ENCODE measurements at regions not wholly inside any gene's neighbourhood (a gene's known extent, or its start where the extent isn't known, plus 50 kb on each side); places are given as distances from the start of the nearest gene placed in this dataset.

GRCh38 chr14:96736439-96736838 is 60.7 kb upstream of the VRK1 start:
- H3K9me3 Mint-ChIP-seq (ENCODE audit: insufficient read depth), result no peaks in the 10 kb centered on the region
- H4K20me1 ChIP-seq (ENCODE audit: control insufficient read depth, insufficient read depth, low read length, poor library complexity, severe bottlenecking), result no peaks in the 10 kb centered on the region
- no peak overlapping the region for H3K4me3 ChIP-seq (ENCODE audit: control extremely low read depth in 1 of 5, extremely low read depth in 1 of 5, insufficient read depth in 1 of 5, low read depth in 2 of 5, low read length in 4 of 5)
- no peak overlapping the region for H3K27ac ChIP-seq (ENCODE audit: low read length in 2 of 2)
- intact Hi-C loops (cut with micrococcal nuclease), result no loop called here
- no peak overlapping the region for H3K27ac Mint-ChIP-seq
- no peak for TF ChIP-seq EZH2 (IDR thresholded peaks at IDR 0.05; ENCODE audit: borderline replicate concordance, insufficient read depth, low read depth, low read length, poor library complexity, severe bottlenecking)
- TF ChIP-seq, protein P1, sequence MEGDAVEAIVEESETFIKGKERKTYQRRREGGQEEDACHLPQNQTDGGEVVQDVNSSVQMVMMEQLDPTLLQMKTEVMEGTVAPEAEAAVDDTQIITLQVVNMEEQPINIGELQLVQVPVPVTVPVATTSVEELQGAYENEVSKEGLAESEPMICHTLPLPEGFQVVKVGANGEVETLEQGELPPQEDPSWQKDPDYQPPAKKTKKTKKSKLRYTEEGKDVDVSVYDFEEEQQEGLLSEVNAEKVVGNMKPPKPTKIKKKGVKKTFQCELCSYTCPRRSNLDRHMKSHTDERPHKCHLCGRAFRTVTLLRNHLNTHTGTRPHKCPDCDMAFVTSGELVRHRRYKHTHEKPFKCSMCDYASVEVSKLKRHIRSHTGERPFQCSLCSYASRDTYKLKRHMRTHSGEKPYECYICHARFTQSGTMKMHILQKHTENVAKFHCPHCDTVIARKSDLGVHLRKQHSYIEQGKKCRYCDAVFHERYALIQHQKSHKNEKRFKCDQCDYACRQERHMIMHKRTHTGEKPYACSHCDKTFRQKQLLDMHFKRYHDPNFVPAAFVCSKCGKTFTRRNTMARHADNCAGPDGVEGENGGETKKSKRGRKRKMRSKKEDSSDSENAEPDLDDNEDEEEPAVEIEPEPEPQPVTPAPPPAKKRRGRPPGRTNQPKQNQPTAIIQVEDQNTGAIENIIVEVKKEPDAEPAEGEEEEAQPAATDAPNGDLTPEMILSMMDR (IDR thresholded peaks at IDR 0.05), result no peak
- CTCF ChIA-PET, result no interaction called here
- no peak overlapping the region for H2AFZ ChIP-seq (ENCODE audit: insufficient read depth, low read depth, low read length, poor library complexity, severe bottlenecking)
- H3K27me3 ChIP-seq (replicated peaks in 1 of 4; ENCODE audit: control extremely low read depth in 1 of 4, control insufficient read depth in 3 of 4, insufficient read depth in 4 of 4, low read length in 3 of 4), result peaks cover 0 to 37% (median 18%) of the 10 kb centered on the region in 4 experiments
- H3K27me3 Mint-ChIP-seq, result peaks cover 53% of the 10 kb centered on the region
- H3K4me1 ChIP-seq (ENCODE audit: control insufficient read depth in 2 of 2, insufficient read depth in 2 of 2, low read length in 2 of 2), result peaks cover 9 to 14% of the 10 kb centered on the region in 2 donors
- POLR2A ChIA-PET, result no interaction called here
- no peaks in the 10 kb centered on the region for H3K36me3 ChIP-seq (replicated peaks in 1 of 2; ENCODE audit: control extremely low read depth in 1 of 2, control insufficient read depth in 1 of 2, extremely low read depth in 1 of 2, insufficient read depth in 2 of 2, low read length in 1 of 2)
- H3K9me3 ChIP-seq (ENCODE audit: control extremely low read depth in 1 of 3, control insufficient read depth in 2 of 3, insufficient read depth in 1 of 3, low read length in 2 of 3), result peaks cover 0 to 3% (median 0%) of the 10 kb centered on the region in 3 donors
- DNase-seq (no peak), ATAC-seq (ENCODE audit: low read depth) (no peak)
- 57% methylated on average over 5 of the region's 12 CpGs for WGBS (ENCODE audit: insufficient coverage)
- no peak overlapping the region for H3K4me3 Mint-ChIP-seq
- peaks cover 7% of the 10 kb centered on the region for H3K4me1 Mint-ChIP-seq
- H3K79me2 ChIP-seq (ENCODE audit: control insufficient read depth, insufficient read depth, low read length), result no peaks in the 10 kb centered on the region
- no peak overlapping the region for H3K4me2 ChIP-seq (replicated peaks; ENCODE audit: low read depth, low read length, poor library complexity, severe bottlenecking)
- no peak overlapping the region for H3K9ac ChIP-seq (ENCODE audit: low read length)

DNA sequence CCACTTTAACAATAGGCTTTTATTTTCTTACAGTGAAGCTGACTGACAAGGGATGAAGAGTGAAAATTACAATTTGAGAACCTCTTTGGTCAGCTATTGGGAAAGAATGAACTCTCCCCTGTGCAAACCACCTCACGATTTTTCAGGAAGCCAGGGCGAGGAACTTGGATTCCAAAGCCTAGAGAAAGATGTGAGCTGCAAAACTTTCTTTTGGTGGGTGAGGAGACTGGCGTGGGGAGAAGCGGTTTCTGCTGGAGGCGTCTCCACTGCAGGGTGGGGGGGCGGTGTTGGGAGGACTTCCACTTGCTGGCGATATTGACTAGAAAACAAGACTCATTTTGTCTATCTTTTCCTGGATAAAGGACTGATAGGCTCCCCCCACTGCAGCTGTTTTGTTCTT is 59.3 kb upstream of the VRK1 start:
- H3K4me2 ChIP-seq (replicated peaks; ENCODE audit: low read depth, low read length, poor library complexity, severe bottlenecking), result no peak overlapping the region
- H3K9ac ChIP-seq (ENCODE audit: low read length), result no peak overlapping the region
- H3K79me2 ChIP-seq (ENCODE audit: control insufficient read depth, insufficient read depth, low read length), result no peaks in the 10 kb centered on the region
- Mint-ChIP-seq H3K9me3 (ENCODE audit: insufficient read depth) (no peaks in the 10 kb centered on the region), H3K27me3 (peaks cover 58% of the 10 kb centered on the region), H3K4me1 (peaks cover 11% of the 10 kb centered on the region), H3K4me3 (no peak overlapping the region), H3K27ac (no peak overlapping the region)
- WGBS (ENCODE audit: insufficient coverage), result no CpG with 5 or more reads among the region's 7 CpGs
- no peak overlapping the region for H3K27ac ChIP-seq (ENCODE audit: low read length in 2 of 2)
- H3K36me3 ChIP-seq (replicated peaks in 1 of 2; ENCODE audit: control extremely low read depth in 1 of 2, control insufficient read depth in 1 of 2, extremely low read depth in 1 of 2, insufficient read depth in 2 of 2, low read length in 1 of 2), result no peaks in the 10 kb centered on the region
- H2AFZ ChIP-seq (ENCODE audit: insufficient read depth, low read depth, low read length, poor library complexity, severe bottlenecking), result no peak overlapping the region
- intact Hi-C loops (cut with micrococcal nuclease), result no loop called here
- peaks cover 12 to 18% of the 10 kb centered on the region in 2 donors for H3K4me1 ChIP-seq (ENCODE audit: control insufficient read depth in 2 of 2, insufficient read depth in 2 of 2, low read length in 2 of 2)
- peaks cover 0 to 49% (median 20%) of the 10 kb centered on the region in 4 experiments for H3K27me3 ChIP-seq (replicated peaks in 1 of 4; ENCODE audit: control extremely low read depth in 1 of 4, control insufficient read depth in 3 of 4, insufficient read depth in 4 of 4, low read length in 3 of 4)
- peaks cover 0 to 3% (median 0%) of the 10 kb centered on the region in 3 donors for H3K9me3 ChIP-seq (ENCODE audit: control extremely low read depth in 1 of 3, control insufficient read depth in 2 of 3, insufficient read depth in 1 of 3, low read length in 2 of 3)
- POLR2A ChIA-PET, result interaction anchor here (0.6 kb wide), 1 partner anchor 242 kb away, joined by 4 read pairs; no protein-coding TSS in a partner anchor
- no peaks in the 10 kb centered on the region for H4K20me1 ChIP-seq (ENCODE audit: control insufficient read depth, insufficient read depth, low read length, poor library complexity, severe bottlenecking)
- DNase-seq (no peak), ATAC-seq (ENCODE audit: low read depth) (no peak)
- TF ChIP-seq, protein P1 (IDR thresholded peaks at IDR 0.05), result no peak
- no peak for TF ChIP-seq EZH2 (IDR thresholded peaks at IDR 0.05; ENCODE audit: borderline replicate concordance, insufficient read depth, low read depth, low read length, poor library complexity, severe bottlenecking)
- no peak overlapping the region for H3K4me3 ChIP-seq (ENCODE audit: control extremely low read depth in 1 of 5, extremely low read depth in 1 of 5, insufficient read depth in 1 of 5, low read depth in 2 of 5, low read length in 4 of 5)
- CTCF ChIA-PET, result no interaction called here

Data from B cell (primary cell).